ENCODE measurements at regions not wholly inside any gene's neighbourhood (a gene's known extent, or its start where the extent isn't known, plus 50 kb on each side); places are given as distances from the start of the nearest gene placed in this dataset.
"Not testable (repeated sequence)": the region's sequence is repeated elsewhere in the genome, so short reads cannot be mapped to it uniquely, and the experiment has no call there.

- DNase-seq (ENCODE audit: low spot score), result no peak
- ChIA-PET POLR2A (ENCODE audit: low non-redundant PET) (no interaction called here), CTCF (interaction anchor here (0.5 kb wide), 1 partner anchor 13 kb away, joined by 3 read pairs; no protein-coding TSS in a partner anchor)
- TF ChIP-seq CTCF (conservative IDR thresholded peaks at IDR 0.05; ENCODE audit: low read depth), result no peak
- no peak overlapping the region for H3K27ac ChIP-seq
Measured at GRCh38 chr9:106207298-106207697, 513.0 kb downstream of the TMEM38B start.

- ChIA-PET CTCF (no interaction called here), POLR2A (ENCODE audit: low non-redundant PET) (no interaction called here)
- no peak for TF ChIP-seq CTCF (conservative IDR thresholded peaks at IDR 0.05; ENCODE audit: low read depth)
- no peak overlapping the region for H3K27ac ChIP-seq
- DNase-seq (ENCODE audit: low spot score), result no peak
Measured at GRCh38 chr9:106218427-106218826, 524.1 kb downstream of the TMEM38B start.

- no peak overlapping the region for H3K27ac ChIP-seq
- ChIA-PET CTCF (no interaction called here), POLR2A (ENCODE audit: low non-redundant PET) (no interaction called here)
- no peak for DNase-seq (ENCODE audit: low spot score)
- TF ChIP-seq CTCF (conservative IDR thresholded peaks at IDR 0.05; ENCODE audit: low read depth), result no peak
Measured at GRCh38 chr9:106218854-106219253, 524.5 kb downstream of the TMEM38B start.

- no peak overlapping the region for H3K27ac ChIP-seq
- ChIA-PET POLR2A (ENCODE audit: low non-redundant PET) (no interaction called here), CTCF (no interaction called here)
- no peak for TF ChIP-seq CTCF (conservative IDR thresholded peaks at IDR 0.05; ENCODE audit: low read depth)
- no peak for DNase-seq (ENCODE audit: low spot score)
Measured at GRCh38 chr9:106220415-106220814, 526.1 kb downstream of the TMEM38B start.

- ChIA-PET CTCF (no interaction called here), POLR2A (ENCODE audit: low non-redundant PET) (no interaction called here)
- no peak for TF ChIP-seq CTCF (conservative IDR thresholded peaks at IDR 0.05; ENCODE audit: low read depth)
- DNase-seq (ENCODE audit: low spot score), result no peak
- no peak overlapping the region for H3K27ac ChIP-seq
Measured at GRCh38 chr9:106228861-106229260, 534.5 kb downstream of the TMEM38B start.

- no peak overlapping the region for H3K27ac ChIP-seq
- DNase-seq (ENCODE audit: low spot score), result no peak
- no peak for TF ChIP-seq CTCF (conservative IDR thresholded peaks at IDR 0.05; ENCODE audit: low read depth)
- CTCF ChIA-PET, result no interaction called here
- POLR2A ChIA-PET (ENCODE audit: low non-redundant PET), result no interaction called here
Measured at GRCh38 chr9:106233116-106233515, 538.8 kb downstream of the TMEM38B start.

- POLR2A ChIA-PET (ENCODE audit: low non-redundant PET); H3K27ac ChIP-seq; CTCF ChIA-PET; DNase-seq (ENCODE audit: low spot score): not testable (repeated sequence)
Measured at GRCh38 chr9:106260908-106261307, 566.6 kb downstream of the TMEM38B start.
